Lung (tissue), 11 donors: ENCODE measurements at regions not wholly inside any gene's neighbourhood (a gene's known extent, or its start where the extent isn't known, plus 50 kb on each side); places are given as distances from the start of the nearest gene placed in this dataset.

ENCODE experiments used
- ATAC-seq: fragments of 200-7000 bp; cut with Tn5 transposase; one replicate; pipeline ENCODE4 v1.9.1; 2020; ENCODE audit warnings: moderate number of reproducible peaks; ENCODE audit not compliant: insufficient read depth, low FRiP score
- DNase-seq, 3 donors: peaks; one replicate each; pipeline ENCODE4 v3.0.0-alpha.2; 2013 to 2017
- H3K27ac ChIP-seq, 2 donors: one replicate each; pipeline ENCODE4 v1.5.1; 2013; ENCODE audit warnings: mild to moderate bottlenecking in 2 of 2, moderate library complexity in 2 of 2, control low read depth in 1 of 2, inconsistent platforms in 1 of 2, low read depth in 1 of 2, low read length in 1 of 2
- H3K27me3 ChIP-seq, 3 donors: one replicate each; pipeline ENCODE4 v1.5.1; 2013; ENCODE audit warnings: low read length in 2 of 3; ENCODE audit not compliant: control insufficient read depth in 3 of 3, insufficient read depth in 3 of 3
- H3K36me3 ChIP-seq, 4 donors: one replicate each; pipeline ENCODE4 v1.5.1; 2013; ENCODE audit warnings: low read length in 4 of 4, mild to moderate bottlenecking in 1 of 4, moderate library complexity in 1 of 4; ENCODE audit not compliant: control insufficient read depth in 4 of 4, insufficient read depth in 4 of 4
- H3K4me1 ChIP-seq, 5 donors: one replicate each; pipeline ENCODE4 v1.5.1; 2013; ENCODE audit warnings: low read length in 5 of 5, mild to moderate bottlenecking in 2 of 5, moderate library complexity in 1 of 5; ENCODE audit not compliant: control insufficient read depth in 5 of 5, insufficient read depth in 5 of 5
- H3K4me3 ChIP-seq: one replicate; pipeline ENCODE4 v1.5.1; 2013; ENCODE audit warnings: mild to moderate bottlenecking, control low read depth, moderate library complexity
- H3K9ac ChIP-seq, 2 donors: one replicate each; pipeline ENCODE4 v1.5.1; 2013; ENCODE audit warnings: low read length in 2 of 2, control low read depth in 1 of 2; ENCODE audit not compliant: insufficient read depth in 1 of 2
- H3K9me3 ChIP-seq, 4 donors: one replicate each; pipeline ENCODE4 v1.5.1; 2013; ENCODE audit warnings: low read length in 3 of 4, mild to moderate bottlenecking in 1 of 4, moderate library complexity in 1 of 4; ENCODE audit not compliant: control insufficient read depth in 4 of 4, insufficient read depth in 3 of 4
- WGBS, 2 donors: extraction: QIAGEN DNeasy Blood & Tissue Kit; methylation state at CpG; one replicate each; pipeline ENCODE4 v1.1.7; 2013; 5-methylcytosine and 5-hydroxymethylcytosine counted together
- TF ChIP-seq, protein P1 (sequence below): IDR thresholded peaks from 2 replicates; pipeline ENCODE4 v1.5.1; 2012; ENCODE audit warnings: mild to moderate bottlenecking; ENCODE audit errors: control extremely low read depth, extremely low read depth
- donor health status: control.
- donor health status: control.
- donor health status: Bipolar disorder and iron deficiency.
- donor health status: healthy.
- donor health status: DM: yes; HTN: yes; CAD: no.

DNA sequence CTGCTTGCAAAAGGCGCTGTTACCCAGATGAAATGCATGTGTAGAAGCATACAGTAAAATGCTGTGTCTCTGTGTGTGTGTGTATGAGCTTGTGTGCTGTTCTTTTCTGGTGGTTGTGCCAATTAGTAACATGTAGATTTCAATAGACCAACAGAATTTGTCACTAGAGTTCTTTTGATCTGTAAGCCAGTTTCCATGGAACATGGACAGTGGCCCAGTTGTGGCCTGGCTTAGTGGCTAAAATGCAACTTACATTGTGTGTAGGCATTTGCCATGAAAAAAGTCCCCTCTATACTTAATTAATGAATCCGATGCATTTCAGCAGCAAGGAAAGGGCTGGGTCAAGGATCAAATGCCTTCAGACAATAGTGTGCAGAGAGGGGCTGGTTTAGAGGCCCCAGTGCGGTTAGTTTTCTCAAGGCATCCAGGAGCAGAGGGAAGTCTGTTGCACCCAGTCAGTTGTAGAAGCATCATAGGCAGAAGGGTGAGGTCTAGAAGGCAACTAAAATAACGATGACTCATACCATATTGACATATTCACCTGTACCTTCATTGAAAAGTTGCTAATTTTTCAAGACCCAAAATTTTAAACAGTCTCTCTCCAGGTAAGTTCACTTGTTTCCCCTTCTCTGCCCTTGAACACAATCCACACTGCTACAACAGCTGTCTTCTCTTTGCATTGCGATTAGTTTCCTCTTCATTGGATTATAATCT is 366.9 kb upstream of the SPRED2 start:
- Histone ChIP-seq H3K9me3 (no peaks in the 10 kb centered on the region), H3K36me3 (no peaks in the 10 kb centered on the region), H3K9ac (no peak overlapping the region), H3K4me3 (no peak overlapping the region), H3K27me3 (no peaks in the 10 kb centered on the region), H3K4me1 (no peaks in the 10 kb centered on the region), H3K27ac (no peak overlapping the region)
- no peak for DNase-seq
- TF ChIP-seq, protein P1, sequence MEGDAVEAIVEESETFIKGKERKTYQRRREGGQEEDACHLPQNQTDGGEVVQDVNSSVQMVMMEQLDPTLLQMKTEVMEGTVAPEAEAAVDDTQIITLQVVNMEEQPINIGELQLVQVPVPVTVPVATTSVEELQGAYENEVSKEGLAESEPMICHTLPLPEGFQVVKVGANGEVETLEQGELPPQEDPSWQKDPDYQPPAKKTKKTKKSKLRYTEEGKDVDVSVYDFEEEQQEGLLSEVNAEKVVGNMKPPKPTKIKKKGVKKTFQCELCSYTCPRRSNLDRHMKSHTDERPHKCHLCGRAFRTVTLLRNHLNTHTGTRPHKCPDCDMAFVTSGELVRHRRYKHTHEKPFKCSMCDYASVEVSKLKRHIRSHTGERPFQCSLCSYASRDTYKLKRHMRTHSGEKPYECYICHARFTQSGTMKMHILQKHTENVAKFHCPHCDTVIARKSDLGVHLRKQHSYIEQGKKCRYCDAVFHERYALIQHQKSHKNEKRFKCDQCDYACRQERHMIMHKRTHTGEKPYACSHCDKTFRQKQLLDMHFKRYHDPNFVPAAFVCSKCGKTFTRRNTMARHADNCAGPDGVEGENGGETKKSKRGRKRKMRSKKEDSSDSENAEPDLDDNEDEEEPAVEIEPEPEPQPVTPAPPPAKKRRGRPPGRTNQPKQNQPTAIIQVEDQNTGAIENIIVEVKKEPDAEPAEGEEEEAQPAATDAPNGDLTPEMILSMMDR = no peak
- 84 to 90% methylated on average over 5 of the region's 5 CpGs for WGBS, 2 donors
- ATAC-seq = no peak

DNA sequence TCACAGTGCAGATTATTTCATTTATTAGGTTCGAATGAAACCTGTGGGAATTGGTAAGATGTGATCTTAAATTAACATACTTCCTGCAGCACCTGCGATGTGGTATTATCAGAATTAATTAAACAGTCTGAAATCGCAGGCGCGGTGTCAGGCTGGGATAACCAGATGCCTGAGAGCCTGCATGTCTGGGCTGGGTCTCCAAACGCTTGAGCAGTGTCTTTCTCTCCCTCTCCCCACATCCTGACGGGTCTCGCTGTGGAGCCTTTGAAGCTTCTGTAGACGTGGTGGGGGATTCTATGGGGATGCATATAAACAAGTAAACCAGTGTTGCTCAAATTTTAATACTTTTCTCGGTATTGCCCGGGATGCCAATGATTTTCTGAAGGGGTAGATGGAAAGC is 366.2 kb upstream of the SPRED2 start:
- TF ChIP-seq, protein P1 = no peak

DNA sequence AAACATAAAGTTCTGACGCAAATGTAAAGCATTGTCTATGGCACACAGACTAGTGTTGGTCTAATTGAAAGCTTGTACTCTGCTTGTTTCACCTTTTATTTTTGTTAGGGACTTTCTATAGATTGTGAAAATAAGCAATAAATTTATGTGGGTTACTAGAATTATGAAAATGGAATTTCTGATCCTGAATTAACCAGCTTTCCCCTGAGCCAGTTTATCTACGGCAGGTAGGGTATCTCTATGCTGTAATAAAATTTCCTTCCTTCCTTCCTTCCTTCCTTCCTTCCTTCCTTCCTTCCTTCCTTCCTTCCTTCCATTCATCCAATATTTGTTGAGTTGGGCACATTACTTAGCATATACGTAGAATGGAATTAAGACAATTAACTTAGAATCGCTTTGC is 362.6 kb upstream of the SPRED2 start:
- H3K4me1 ChIP-seq = peaks cover 0 to 7% (median 0%) of the 10 kb centered on the region in 5 donors
- ATAC-seq (no peak), DNase-seq (no peak)
- H3K27ac ChIP-seq = no peak overlapping the region
- no peaks in the 10 kb centered on the region for H3K36me3 ChIP-seq
- no peak overlapping the region for H3K4me3 ChIP-seq
- no peaks in the 10 kb centered on the region for H3K9me3 ChIP-seq
- H3K27me3 ChIP-seq = no peaks in the 10 kb centered on the region
- WGBS, 2 donors = 83 to 86% methylated on average over 4 of the region's 4 CpGs
- no peak overlapping the region for H3K9ac ChIP-seq
- TF ChIP-seq, protein P1 = no peak

More for the DNA sequence above, 366.2 kb upstream of the SPRED2 start:
- Histone ChIP-seq H3K4me3 (no peak overlapping the region), H3K9me3 (no peaks in the 10 kb centered on the region), H3K27me3 (no peaks in the 10 kb centered on the region), H3K36me3 (no peaks in the 10 kb centered on the region), H3K9ac (no peak overlapping the region), H3K27ac (no peak overlapping the region), H3K4me1 (no peaks in the 10 kb centered on the region)
- ATAC-seq (no peak), DNase-seq (no peak)
- WGBS, 2 donors = 92 to 94% methylated on average over 11 of the region's 11 CpGs

DNA sequence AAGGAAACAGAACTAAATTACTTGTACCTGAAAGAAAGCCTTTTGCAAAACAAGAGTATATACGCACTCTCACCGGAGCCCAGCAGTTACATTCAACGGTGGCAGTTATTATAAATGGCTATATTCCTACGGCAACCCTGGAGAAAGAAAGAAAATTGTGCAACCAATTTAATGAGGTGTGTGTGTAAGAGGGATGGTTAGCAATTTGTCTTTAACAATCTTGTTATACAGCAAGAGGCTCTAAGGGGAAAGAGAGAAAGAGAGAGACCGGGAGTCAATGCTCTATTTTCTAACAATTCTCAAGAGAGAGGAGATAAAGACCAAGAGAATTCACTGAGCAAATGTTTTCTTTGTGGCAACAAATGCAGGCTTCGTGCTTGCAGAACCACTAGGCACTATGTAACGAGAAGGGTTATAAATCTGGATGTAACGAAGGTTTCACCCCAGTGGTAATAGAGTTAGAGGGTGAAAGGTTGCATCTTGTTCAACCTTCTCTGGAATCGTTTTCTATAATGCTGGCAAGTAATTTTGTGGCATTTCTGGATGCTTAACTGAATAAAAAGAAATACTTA is 359.1 kb upstream of the SPRED2 start:
- DNase-seq = peak in 2 of 3 donors; percentile 8 to 34
- TF ChIP-seq, protein P1 = no peak
- Histone ChIP-seq H3K9ac (no peak overlapping the region), H3K4me3 (no peak overlapping the region), H3K27me3 (no peaks in the 10 kb centered on the region), H3K27ac (no peak overlapping the region), H3K9me3 (no peaks in the 10 kb centered on the region), H3K36me3 (no peaks in the 10 kb centered on the region), H3K4me1 (peaks cover 0 to 7% (median 0%) of the 10 kb centered on the region in 5 donors)
- no peak for ATAC-seq
- 68 to 78% methylated on average over 9 of the region's 9 CpGs for WGBS, 2 donors
